VCaP (cell line): ENCODE measurements at regions not wholly inside any gene's neighbourhood (a gene's known extent, or its start where the extent isn't known, plus 50 kb on each side); places are given as distances from the start of the nearest gene placed in this dataset.

Experiments used
- H3K27ac ChIP-seq: fragments of 450-650 bp; 2 replicates; pipeline ENCODE4 v1.5.1; 2017
- TF ChIP-seq, protein P1 (sequence below): fragments of 450-650 bp; conservative IDR thresholded peaks from 2 replicates; pipeline ENCODE4 v1.5.1; 2017; ENCODE audit warnings: mild to moderate bottlenecking, moderate library complexity

DNA sequence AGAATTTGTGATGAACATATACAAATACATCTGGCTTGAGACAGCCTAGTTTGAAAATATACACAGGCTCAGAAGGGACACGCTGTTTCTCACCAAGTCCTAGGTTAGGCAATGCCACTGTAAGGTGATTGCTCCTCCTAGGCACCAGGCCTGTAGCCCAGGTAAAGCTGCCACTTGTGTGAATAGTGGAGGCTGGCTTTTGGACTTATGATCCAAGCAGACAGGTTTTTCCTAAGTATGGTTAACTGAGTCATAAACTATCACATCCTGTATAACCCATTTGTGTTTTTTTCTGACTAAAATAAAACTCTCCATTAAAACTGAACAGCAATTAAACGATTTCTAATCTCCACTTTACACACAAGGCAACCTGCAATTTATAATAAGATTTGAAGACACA, 81.0 kb downstream of the SEMA4F start:
- H3K27ac ChIP-seq: no peak overlapping the region
- TF ChIP-seq, protein P1, sequence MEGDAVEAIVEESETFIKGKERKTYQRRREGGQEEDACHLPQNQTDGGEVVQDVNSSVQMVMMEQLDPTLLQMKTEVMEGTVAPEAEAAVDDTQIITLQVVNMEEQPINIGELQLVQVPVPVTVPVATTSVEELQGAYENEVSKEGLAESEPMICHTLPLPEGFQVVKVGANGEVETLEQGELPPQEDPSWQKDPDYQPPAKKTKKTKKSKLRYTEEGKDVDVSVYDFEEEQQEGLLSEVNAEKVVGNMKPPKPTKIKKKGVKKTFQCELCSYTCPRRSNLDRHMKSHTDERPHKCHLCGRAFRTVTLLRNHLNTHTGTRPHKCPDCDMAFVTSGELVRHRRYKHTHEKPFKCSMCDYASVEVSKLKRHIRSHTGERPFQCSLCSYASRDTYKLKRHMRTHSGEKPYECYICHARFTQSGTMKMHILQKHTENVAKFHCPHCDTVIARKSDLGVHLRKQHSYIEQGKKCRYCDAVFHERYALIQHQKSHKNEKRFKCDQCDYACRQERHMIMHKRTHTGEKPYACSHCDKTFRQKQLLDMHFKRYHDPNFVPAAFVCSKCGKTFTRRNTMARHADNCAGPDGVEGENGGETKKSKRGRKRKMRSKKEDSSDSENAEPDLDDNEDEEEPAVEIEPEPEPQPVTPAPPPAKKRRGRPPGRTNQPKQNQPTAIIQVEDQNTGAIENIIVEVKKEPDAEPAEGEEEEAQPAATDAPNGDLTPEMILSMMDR: no peak

DNA sequence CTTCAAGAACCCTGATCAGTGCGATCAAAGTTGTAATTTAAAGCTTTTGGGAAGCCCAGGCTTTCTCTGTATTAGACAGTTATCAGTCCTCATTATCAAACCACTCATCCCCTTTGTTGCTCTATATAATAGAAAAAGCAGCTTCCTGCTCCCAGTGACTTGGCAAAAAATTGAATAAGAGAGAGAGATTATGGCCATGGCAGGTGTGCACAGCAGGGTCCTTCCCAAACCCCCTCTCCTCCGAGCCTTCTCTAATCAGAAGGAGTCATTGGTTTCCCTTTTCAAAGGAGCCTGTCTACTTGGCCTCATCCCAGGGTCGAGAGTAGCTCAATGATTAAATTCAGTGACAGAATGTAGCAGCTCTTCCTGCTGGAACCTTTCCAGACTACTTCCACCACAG, 81.5 kb downstream of the SEMA4F start:
- H3K27ac ChIP-seq: no peak overlapping the region
- TF ChIP-seq, protein P1: no peak

DNA sequence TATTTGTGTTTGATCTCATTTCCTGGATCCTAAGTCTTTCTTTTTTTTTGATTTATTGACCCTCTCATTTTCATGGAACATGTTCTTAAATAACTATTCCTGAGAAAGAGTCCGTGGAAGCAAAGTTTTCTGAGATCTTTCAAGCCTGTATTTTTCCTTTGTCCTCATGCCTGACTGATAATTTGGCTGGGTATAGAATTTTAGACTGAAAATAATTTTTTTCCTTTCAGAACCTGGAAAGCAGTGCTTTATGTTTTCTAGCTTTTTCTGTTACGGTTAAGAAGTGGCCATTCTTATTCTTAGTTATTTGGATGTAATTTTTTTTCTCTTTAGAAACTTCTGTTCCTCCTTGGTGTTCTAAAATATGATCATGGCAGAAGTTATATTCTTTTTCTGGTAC, 82.5 kb downstream of the SEMA4F start:
- TF ChIP-seq, protein P1: no peak
- no peak overlapping the region for H3K27ac ChIP-seq

DNA sequence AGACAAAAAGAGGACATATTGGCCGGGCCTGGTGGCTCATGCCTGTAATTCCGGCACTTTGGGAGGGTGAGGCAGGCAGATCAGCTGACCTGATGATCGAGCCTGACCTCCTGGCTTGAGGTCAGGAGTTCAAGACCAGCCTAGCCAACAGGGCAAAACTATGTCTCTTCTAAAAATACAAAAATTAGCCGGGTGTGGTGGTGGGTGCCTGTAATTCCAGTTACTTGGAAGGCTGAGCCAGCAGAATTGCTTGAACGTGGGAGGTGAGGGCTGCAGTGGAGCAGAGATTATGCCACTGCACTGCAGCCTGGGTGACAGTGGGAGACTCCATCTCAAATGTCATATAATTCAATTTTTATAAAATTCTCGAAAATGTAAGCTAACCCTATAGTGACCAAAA, 84.5 kb downstream of the SEMA4F start:
- H3K27ac ChIP-seq: no peak overlapping the region; the same call in 1 of the 2 replicates
- TF ChIP-seq, protein P1: no peak

DNA sequence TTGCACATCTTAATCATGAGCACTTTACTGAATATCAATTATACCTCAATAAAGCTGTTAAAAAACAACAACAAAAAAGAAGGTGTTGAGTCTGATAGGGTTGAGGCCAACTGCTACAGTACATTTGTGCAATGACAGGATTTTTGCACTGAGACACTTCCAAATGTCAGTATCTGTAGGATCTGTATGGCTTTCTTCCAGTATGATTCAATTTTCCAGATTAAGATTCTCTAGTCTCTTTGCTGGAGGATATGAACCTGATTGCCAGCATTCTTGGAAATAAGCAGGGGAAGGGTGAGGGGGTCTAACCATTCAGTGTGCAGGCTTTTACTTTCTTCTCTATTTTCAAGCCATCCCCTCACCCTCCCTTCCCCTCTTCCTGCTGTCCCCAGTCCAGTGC, 85.1 kb downstream of the SEMA4F start:
- peak overlapping the region; percentile 17; the same call in 1 of the 2 replicates for H3K27ac ChIP-seq
- TF ChIP-seq, protein P1: no peak

DNA sequence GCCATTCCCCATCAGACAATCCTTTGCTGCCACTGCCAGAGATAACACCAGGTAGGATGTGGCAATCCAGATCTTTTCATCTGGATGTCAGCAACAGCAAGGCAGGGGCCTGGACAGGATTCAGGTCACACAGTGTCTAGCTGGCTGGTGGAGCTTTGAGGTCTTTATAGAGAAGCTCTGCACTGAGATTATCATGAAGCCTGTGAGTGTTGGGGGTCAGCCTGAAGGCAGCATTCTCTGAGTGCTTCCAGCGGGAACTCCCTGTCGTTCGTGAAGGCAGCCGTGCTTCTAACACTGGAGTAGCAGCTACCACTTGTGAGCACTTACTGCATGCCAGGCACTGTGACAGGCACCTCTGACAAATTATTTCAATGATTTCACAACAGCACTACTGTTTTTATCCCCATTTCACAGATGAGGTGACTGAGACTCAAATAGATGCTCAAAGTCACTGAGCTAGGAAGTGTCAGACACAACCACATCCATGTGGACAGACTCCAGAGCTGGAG, 85.7 kb downstream of the SEMA4F start:
- TF ChIP-seq, protein P1: no peak
- H3K27ac ChIP-seq: peak overlapping the region; percentile 17; the same call in 1 of the 2 replicates

DNA sequence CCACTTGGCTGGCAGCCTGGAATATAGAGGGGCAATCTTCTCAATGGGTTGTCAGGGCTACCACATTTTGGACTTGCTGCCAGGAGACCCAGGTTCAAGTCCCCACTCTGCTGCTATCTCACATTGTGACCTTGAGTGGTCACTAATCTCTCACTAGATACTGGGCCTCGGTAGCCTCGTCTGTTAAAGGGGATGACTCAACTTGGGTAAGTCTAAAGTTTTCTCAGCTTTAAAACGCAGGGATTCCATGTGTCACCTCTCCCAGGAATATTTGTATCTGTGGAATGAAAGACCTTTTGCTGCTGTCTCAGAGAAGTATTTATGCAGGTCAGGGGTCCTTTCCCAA, 86.3 kb downstream of the SEMA4F start:
- TF ChIP-seq, protein P1: no peak
- no peak overlapping the region for H3K27ac ChIP-seq
